ENCODE measurements at regions not wholly inside any gene's neighbourhood (a gene's known extent, or its start where the extent isn't known, plus 50 kb on each side); places are given as distances from the start of the nearest gene placed in this dataset.
"Not testable (repeated sequence)": the region's sequence is repeated elsewhere in the genome, so short reads cannot be mapped to it uniquely, and the experiment has no call there.

GRCh38 chr3:195638456-195638855 is 54.7 kb upstream of the APOD start:
- not testable (repeated sequence) for H3K4me3 ChIP-seq (ENCODE audit: low read length)

GRCh38 chr3:195637473-195638233 is 53.9 kb upstream of the APOD start:
- not testable (repeated sequence) for H3K9me3 ChIP-seq (ENCODE audit: low read depth, low read length); H3K4me3 ChIP-seq (ENCODE audit: low read length); H3K4me1 ChIP-seq (ENCODE audit: insufficient read depth, low read length); H3K27me3 ChIP-seq (ENCODE audit: insufficient read depth, low read length)

More at GRCh38 chr3:195638456-195638855, 54.7 kb upstream of the APOD start:
- not testable (repeated sequence) for H3K27me3 ChIP-seq (ENCODE audit: insufficient read depth, low read length); H3K4me1 ChIP-seq (ENCODE audit: insufficient read depth, low read length); H3K9me3 ChIP-seq (ENCODE audit: low read depth, low read length)

- not testable (repeated sequence) for H3K4me3 ChIP-seq (ENCODE audit: low read length); H3K4me1 ChIP-seq (ENCODE audit: insufficient read depth, low read length); H3K9me3 ChIP-seq (ENCODE audit: low read depth, low read length)
These were observed 53.3 kb upstream of the APOD start for GRCh38 chr3:195637011-195637410.

GRCh38 chr3:195635898-195636685 is 52.4 kb upstream of the APOD start:
- not testable (repeated sequence) for H3K9me3 ChIP-seq (ENCODE audit: low read depth, low read length); H3K4me3 ChIP-seq (ENCODE audit: low read length); H3K27me3 ChIP-seq (ENCODE audit: insufficient read depth, low read length); H3K4me1 ChIP-seq (ENCODE audit: insufficient read depth, low read length)

More at GRCh38 chr3:195637011-195637410, 53.3 kb upstream of the APOD start:
- H3K27me3 ChIP-seq (ENCODE audit: insufficient read depth, low read length) = not testable (repeated sequence)

GRCh38 chr3:195635262-195635873 is 51.6 kb upstream of the APOD start:
- H3K9me3 ChIP-seq (ENCODE audit: low read depth, low read length); H3K4me1 ChIP-seq (ENCODE audit: insufficient read depth, low read length); H3K27me3 ChIP-seq (ENCODE audit: insufficient read depth, low read length); H3K4me3 ChIP-seq (ENCODE audit: low read length): not testable (repeated sequence)

GRCh38 chr3:195634426-195635261 is 50.9 kb upstream of the APOD start:
- not testable (repeated sequence) for H3K4me1 ChIP-seq (ENCODE audit: insufficient read depth, low read length); H3K27me3 ChIP-seq (ENCODE audit: insufficient read depth, low read length); H3K9me3 ChIP-seq (ENCODE audit: low read depth, low read length)
- H3K4me3 ChIP-seq (ENCODE audit: low read length) = peak overlapping the region; percentile 45
